ENCODE measurements at regions not wholly inside any gene's neighbourhood (a gene's known extent, or its start where the extent isn't known, plus 50 kb on each side); places are given as distances from the start of the nearest gene placed in this dataset.

DNA sequence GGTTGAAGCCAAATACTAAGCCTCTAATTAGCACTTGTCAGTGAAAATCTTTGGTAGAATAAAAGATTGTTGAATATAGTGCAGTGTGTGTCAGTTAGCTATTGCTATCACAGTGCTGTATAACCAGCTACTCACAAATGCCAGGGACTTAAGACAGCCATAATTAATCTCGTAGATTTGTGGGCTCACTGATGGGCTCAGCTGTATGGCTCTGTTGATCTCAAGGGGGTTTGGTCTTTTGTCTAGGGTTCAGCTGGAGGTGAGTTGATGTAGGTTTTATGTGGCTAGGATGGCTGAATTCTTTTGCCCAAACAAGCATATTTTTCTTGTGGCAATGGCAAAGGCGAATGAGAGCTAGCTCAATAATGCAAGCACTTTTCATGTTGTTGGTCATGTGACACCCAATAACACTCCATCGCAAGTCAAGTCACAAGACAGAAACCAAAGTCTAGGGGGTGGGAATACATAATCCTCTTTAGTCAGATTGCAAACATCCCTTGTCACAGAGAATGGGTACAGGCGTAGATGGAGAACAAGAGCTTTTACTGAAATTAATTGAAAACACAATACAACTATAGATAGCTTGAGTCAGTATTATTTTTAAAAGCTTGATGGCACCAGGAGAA lies 121.7 kb upstream of the EDNRB start:
- TF ChIP-seq POLR2A (IDR thresholded peaks at IDR 0.05): no peak
- TF ChIP-seq, protein P1, sequence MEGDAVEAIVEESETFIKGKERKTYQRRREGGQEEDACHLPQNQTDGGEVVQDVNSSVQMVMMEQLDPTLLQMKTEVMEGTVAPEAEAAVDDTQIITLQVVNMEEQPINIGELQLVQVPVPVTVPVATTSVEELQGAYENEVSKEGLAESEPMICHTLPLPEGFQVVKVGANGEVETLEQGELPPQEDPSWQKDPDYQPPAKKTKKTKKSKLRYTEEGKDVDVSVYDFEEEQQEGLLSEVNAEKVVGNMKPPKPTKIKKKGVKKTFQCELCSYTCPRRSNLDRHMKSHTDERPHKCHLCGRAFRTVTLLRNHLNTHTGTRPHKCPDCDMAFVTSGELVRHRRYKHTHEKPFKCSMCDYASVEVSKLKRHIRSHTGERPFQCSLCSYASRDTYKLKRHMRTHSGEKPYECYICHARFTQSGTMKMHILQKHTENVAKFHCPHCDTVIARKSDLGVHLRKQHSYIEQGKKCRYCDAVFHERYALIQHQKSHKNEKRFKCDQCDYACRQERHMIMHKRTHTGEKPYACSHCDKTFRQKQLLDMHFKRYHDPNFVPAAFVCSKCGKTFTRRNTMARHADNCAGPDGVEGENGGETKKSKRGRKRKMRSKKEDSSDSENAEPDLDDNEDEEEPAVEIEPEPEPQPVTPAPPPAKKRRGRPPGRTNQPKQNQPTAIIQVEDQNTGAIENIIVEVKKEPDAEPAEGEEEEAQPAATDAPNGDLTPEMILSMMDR (IDR thresholded peaks at IDR 0.05): no peak
- Histone ChIP-seq H3K4me1 (no peaks in the 10 kb centered on the region), H3K36me3 (no peaks in the 10 kb centered on the region), H3K27me3 (no peaks in the 10 kb centered on the region), H3K4me3 (no peak overlapping the region), H3K9me3 (no peaks in the 10 kb centered on the region), H3K27ac (no peak overlapping the region)
- no peak for DNase-seq
- no peak for ATAC-seq
- intact Hi-C loops (cut with DNase I): no loop called here
- WGBS (ENCODE audit: insufficient coverage, low coverage, low lambda C conversion rate, missing lambda C conversion rate): 56% methylated on average over 4 of the region's 4 CpGs

DNA sequence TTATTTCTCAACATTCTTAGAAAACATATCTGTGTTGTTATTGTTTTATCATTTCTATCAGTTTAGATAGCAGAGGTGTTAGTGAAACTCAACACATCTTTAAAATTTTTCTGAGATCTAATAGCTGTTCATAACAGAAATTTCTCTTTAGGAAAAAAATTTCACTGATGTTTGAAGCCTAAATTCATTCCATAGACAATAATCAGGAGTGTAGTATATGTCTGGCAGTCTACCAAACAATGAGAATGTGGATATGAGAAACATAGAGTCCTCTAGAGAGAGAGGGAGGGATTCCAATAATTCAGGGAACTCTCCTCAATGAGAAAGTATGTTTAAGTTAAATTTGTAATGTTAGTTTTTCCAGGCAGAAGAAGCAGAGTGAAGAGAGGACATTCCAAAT lies 118.2 kb upstream of the EDNRB start:
- no peak overlapping the region for H3K4me3 ChIP-seq
- no peak overlapping the region for H3K27ac ChIP-seq
- no peaks in the 10 kb centered on the region for H3K27me3 ChIP-seq
- intact Hi-C loops (cut with DNase I): no loop called here
- H3K36me3 ChIP-seq: no peaks in the 10 kb centered on the region
- H3K9me3 ChIP-seq: no peaks in the 10 kb centered on the region
- no peaks in the 10 kb centered on the region for H3K4me1 ChIP-seq
- DNase-seq: no peak
- no peak for ATAC-seq
- TF ChIP-seq, protein P1 (IDR thresholded peaks at IDR 0.05): no peak
- TF ChIP-seq POLR2A (IDR thresholded peaks at IDR 0.05): no peak

DNA sequence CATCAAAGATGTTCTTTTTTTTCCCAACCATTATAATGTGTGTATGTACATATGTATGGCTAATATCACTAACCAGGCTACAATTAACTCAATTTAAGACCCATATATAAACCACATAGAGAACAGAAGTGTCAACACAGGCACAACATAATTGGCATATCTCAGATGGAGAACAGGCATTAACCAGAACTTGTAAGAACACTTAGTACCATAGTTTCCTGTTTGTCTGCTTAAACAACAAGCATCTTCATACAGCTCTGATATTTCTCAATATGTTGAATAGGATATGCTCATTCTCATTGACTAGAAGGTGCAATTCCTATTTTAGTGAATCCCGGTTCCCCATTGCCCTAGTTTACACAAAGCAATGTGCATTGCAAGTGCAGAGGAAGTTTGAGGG lies 116.9 kb upstream of the EDNRB start:
- no peaks in the 10 kb centered on the region for H3K27me3 ChIP-seq
- peak in 1 of 4 donors; percentile 47 for ATAC-seq
- no peak overlapping the region for H3K27ac ChIP-seq
- no peaks in the 10 kb centered on the region for H3K36me3 ChIP-seq
- no peak for TF ChIP-seq POLR2A (IDR thresholded peaks at IDR 0.05)
- TF ChIP-seq, protein P1 (IDR thresholded peaks at IDR 0.05): no peak
- intact Hi-C loops (cut with DNase I): no loop called here
- no peaks in the 10 kb centered on the region for H3K9me3 ChIP-seq
- H3K4me3 ChIP-seq: no peak overlapping the region
- no peaks in the 10 kb centered on the region for H3K4me1 ChIP-seq
- DNase-seq: no peak
- 33% methylated on average over 1 of the region's 1 CpG for WGBS (ENCODE audit: insufficient coverage, low coverage, low lambda C conversion rate, missing lambda C conversion rate)

DNA sequence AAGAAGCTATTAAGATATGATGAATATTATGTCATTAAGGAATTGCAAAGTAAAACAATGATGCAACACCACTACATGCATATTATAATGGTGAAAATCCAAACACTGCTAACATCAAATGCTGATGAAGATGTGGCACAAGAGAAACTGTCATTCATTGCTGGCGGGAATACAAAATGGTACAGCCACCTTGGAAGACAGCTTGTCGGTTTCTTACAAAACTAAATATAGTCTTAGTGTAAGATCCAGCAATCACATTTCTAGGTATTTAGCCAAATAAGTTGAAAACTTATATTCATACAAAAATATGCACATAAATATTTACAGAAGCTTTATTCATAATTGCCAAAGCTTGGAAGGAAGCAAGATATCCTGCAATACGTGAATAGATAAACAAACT lies 114.9 kb upstream of the EDNRB start:
- no peaks in the 10 kb centered on the region for H3K36me3 ChIP-seq
- H3K27ac ChIP-seq: no peak overlapping the region
- no peaks in the 10 kb centered on the region for H3K4me1 ChIP-seq
- H3K4me3 ChIP-seq: no peak overlapping the region
- intact Hi-C loops (cut with DNase I): no loop called here
- H3K9me3 ChIP-seq: no peaks in the 10 kb centered on the region
- no peaks in the 10 kb centered on the region for H3K27me3 ChIP-seq
- no peak for ATAC-seq
- TF ChIP-seq POLR2A (IDR thresholded peaks at IDR 0.05): no peak
- DNase-seq: no peak
- WGBS (ENCODE audit: insufficient coverage, low coverage, low lambda C conversion rate, missing lambda C conversion rate): 35% methylated on average over 3 of the region's 3 CpGs

DNA sequence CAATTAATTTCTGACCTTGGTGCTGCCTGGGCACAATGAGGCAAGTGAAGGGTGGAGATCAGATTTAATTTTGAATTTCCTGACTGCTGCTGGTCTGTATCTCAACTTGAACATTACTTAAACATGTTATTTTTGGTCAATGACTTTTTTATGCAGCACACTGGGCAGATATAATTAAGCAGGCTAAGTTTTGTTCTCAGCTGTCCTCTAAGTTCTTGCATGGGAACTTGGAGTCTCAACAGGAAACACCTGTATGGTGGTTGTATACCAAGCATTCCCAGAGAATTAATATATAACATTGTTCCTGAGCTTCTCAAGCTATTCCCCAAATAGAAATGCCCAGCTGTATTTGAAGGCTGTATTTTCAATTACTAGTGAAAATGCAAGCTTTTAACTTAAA lies 113.5 kb upstream of the EDNRB start:
- TF ChIP-seq, protein P1 (IDR thresholded peaks at IDR 0.05): no peak
- no peak for TF ChIP-seq POLR2A (IDR thresholded peaks at IDR 0.05)
- ATAC-seq (no peak), DNase-seq (no peak)
- intact Hi-C loops (cut with DNase I): no loop called here
- no peaks in the 10 kb centered on the region for H3K9me3 ChIP-seq
- no peak overlapping the region for H3K4me3 ChIP-seq
- no peak overlapping the region for H3K27ac ChIP-seq
- H3K36me3 ChIP-seq: no peaks in the 10 kb centered on the region
- H3K4me1 ChIP-seq: no peaks in the 10 kb centered on the region
- no peaks in the 10 kb centered on the region for H3K27me3 ChIP-seq
